Testis (tissue), 2 donors: ENCODE measurements at regions not wholly inside any gene's neighbourhood (a gene's known extent, or its start where the extent isn't known, plus 50 kb on each side); places are given as distances from the start of the nearest gene placed in this dataset.

Experiments
- POLR2A ChIP-seq: fragments of 450-650 bp; IDR thresholded peaks from one replicate; pipeline ENCODE4 v1.6.1; 2017; ENCODE audit warnings: antibody characterized with exemption, mild to moderate bottlenecking, moderate library complexity
- TF ChIP-seq, protein P1 (sequence below), 3 experiments: fragments of 450-650 bp in 2 of 3; fragments of 200-600 bp in 1 of 3; sonication (generic) in 1 of 3; IDR thresholded peaks; one replicate each; pipeline ENCODE4 v1.5.1; 2016 to 2019; ENCODE audit warnings: antibody characterized with exemption in 3 of 3, mild to moderate bottlenecking in 2 of 3, moderate library complexity in 1 of 3

DNA sequence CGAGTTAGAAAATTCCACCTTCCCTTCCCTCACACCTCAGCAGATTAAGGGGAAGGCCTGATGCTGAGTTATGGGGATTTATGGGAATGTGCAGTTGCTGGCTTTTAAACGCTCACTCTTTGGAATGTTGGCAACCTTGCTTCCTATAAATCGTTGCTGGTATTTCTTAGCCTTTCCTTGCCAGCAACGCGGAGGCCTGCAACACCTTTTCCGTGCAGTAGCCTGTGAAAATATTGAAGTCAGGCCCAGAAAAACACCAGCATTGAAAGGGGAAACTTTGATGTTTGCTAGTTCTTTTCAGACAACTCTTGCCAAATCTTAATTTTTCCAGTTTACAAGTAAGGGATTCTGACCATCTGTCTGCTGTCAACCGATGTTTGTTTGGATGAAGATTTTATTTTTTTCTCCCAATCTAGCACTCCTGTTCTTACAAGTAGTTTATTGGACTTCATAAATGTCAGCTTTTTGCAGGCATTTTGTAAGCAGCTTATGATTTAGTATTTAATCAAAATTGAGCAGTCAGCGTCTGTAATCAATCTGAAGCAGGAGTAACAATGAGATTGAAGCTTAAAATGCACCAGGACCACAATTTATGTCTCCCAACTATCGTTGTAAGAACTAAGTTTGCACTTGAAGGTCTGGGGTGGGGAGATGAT is 251.0 kb downstream of the RPLP1 start:
- TF ChIP-seq, protein P1, sequence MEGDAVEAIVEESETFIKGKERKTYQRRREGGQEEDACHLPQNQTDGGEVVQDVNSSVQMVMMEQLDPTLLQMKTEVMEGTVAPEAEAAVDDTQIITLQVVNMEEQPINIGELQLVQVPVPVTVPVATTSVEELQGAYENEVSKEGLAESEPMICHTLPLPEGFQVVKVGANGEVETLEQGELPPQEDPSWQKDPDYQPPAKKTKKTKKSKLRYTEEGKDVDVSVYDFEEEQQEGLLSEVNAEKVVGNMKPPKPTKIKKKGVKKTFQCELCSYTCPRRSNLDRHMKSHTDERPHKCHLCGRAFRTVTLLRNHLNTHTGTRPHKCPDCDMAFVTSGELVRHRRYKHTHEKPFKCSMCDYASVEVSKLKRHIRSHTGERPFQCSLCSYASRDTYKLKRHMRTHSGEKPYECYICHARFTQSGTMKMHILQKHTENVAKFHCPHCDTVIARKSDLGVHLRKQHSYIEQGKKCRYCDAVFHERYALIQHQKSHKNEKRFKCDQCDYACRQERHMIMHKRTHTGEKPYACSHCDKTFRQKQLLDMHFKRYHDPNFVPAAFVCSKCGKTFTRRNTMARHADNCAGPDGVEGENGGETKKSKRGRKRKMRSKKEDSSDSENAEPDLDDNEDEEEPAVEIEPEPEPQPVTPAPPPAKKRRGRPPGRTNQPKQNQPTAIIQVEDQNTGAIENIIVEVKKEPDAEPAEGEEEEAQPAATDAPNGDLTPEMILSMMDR (IDR thresholded peaks at IDR 0.05), result no peak
- TF ChIP-seq POLR2A, result no peak
